ENCODE measurements at regions not wholly inside any gene's neighbourhood (a gene's known extent, or its start where the extent isn't known, plus 50 kb on each side); places are given as distances from the start of the nearest gene placed in this dataset.

DNA sequence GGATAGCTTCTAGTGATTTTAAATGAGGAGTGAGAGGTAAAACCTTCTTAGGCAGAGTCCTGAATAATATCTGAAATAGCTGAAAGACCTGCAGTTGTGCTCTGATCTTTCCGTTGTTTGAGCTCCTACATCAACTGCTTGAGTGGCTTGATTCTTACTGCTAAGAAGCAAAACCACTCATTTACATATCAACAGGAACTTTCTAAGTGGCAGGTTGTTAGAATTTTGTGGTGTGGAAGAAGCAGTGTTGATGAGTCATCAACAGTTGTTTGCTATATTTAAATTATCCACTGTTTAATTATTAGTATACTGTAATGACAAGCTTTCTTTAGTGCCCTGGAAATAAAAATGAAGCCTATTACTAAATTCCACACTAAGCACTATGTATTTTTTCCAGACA, 689.5 kb downstream of the DNAJB9 start:
- no peak for DNase-seq (ENCODE audit: low read depth in 4 of 4, low spot score in 2 of 4)

GRCh38 chr7:109261781-109262180, 692.1 kb downstream of the DNAJB9 start:
- no peak for DNase-seq (ENCODE audit: low read depth in 4 of 4, low spot score in 2 of 4)

- DNase-seq (ENCODE audit: low read depth in 4 of 4, low spot score in 2 of 4), result no peak
Measured at GRCh38 chr7:109266610-109267009, 696.9 kb downstream of the DNAJB9 start.

DNA sequence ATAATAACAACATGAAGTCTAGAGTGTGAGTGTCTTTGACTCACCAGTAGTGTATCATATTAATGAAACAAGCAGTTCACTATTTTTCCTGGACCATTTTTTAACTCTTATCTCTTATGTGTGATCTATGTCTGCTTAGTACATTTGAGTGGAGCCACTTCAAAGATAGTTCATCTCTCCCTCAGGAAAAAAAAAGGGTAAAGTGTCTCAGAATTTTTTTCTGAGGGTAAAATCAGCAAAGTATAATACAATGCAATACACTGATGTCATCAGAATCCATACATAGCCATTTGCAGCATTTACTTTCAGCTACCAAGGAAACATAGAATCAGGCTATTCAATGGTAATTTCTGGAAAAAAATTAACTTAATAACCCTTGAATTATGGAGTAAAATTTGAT, 706.7 kb downstream of the DNAJB9 start:
- DNase-seq (ENCODE audit: low read depth in 4 of 4, low spot score in 2 of 4), result no peak

DNA sequence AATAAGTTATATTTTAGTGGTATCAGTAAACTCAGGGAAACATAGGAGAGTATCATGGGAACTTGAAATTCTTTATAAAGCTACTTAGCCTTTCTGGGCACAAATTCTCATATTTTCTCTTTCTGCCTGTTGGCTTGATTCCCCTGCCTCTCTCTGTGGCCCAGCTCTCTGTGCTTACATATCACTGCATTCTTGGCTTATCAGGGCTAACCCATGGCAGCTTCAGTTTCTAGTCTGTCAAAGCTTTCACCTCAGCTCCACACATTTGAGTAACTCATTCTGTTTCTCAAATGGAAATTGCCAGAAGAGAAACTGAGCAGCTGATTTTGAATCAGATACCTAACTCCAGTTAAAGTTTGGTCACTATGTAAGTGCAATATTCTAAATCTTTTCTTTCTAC, 713.1 kb downstream of the DNAJB9 start:
- DNase-seq (ENCODE audit: low read depth in 4 of 4, low spot score in 2 of 4), result no peak

GRCh38 chr7:109284943-109285342, 715.3 kb downstream of the DNAJB9 start:
- no peak for DNase-seq (ENCODE audit: low read depth in 4 of 4, low spot score in 2 of 4)

DNA sequence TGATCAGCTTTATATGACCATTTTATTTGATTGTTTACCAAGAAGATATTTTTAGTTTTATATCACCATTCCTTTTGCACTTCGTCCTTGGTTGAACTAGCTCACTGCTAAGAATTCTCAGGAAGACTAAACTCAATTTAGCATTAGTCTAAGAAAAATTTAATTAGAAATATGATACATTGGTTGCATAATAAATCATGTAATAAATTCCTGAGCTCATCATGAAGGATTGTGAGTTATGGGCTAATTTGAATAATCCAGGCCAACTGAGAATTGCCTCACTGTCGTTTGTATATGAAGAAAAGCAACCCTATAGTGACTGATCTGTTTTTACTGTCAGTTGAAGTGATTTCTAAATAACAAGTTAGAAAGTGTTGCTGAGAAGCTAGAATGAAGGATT, 725.5 kb downstream of the DNAJB9 start:
- DNase-seq (ENCODE audit: low read depth in 4 of 4, low spot score in 2 of 4), result no peak

DNA sequence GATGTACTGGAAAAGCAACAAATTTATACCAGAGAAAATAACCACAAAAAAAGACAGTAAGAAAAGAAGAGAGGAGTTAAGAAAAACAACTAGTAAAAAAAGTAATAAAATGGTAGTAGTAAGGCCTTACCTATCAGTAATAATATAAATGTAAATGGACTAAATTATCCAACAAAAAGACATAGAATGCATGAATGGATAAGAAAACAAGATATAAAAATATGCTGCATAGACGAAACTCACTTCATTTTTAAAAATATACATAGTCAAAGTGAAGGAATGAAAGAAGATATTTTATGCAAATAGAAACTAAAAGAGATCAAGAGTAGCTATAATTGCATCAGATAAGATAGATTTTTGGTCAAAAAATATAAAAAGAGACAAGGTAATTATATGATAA, 739.1 kb downstream of the DNAJB9 start:
- DNase-seq (ENCODE audit: low read depth in 4 of 4, low spot score in 2 of 4), result no peak

- DNase-seq (ENCODE audit: low read depth in 4 of 4, low spot score in 2 of 4), result no peak
Measured at GRCh38 chr7:109309790-109310189, 740.1 kb downstream of the DNAJB9 start.

DNA sequence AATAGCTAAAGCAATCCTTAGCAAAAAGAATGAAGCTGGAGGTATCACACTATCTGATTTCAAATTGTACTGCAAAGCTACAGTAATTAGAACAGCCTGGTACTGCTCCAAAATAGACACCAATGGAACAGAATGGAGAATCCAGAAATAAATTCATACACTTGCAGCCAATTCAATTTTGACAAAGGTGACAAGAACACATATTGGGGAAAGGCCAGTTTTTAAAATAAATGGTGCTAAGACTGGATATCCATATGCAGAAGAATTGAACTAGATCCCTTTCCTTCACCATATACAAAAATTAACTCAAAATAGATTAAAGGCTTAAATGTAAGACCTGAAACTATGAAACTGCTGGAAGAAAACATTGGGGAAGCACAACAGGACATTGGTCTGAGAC, 748.5 kb downstream of the DNAJB9 start:
- no peak for DNase-seq (ENCODE audit: low read depth in 4 of 4, low spot score in 2 of 4)

- no peak for DNase-seq (ENCODE audit: low read depth in 4 of 4, low spot score in 2 of 4)
Measured at GRCh38 chr7:109322833-109323232, 753.2 kb downstream of the DNAJB9 start.

DNA sequence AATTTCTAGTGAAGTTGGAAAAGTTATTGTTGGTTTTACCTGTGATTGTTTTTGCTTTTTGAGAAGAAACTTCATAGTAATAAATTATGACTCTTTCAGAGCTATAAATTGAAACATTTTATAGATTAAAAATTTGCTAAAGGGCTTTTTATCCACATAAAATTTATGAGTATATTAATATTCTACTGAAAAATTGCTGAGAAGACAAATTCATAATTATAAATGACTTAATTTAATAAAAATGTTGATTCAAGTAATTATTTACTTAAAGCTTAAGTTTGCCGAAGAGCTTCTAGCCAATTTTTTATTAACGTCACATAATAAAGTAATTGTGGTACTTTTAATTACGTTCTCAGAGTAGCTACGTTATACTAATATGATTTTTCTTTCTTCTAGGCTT, 761.7 kb downstream of the DNAJB9 start:
- DNase-seq (ENCODE audit: low read depth in 4 of 4, low spot score in 2 of 4), result no peak

DNA sequence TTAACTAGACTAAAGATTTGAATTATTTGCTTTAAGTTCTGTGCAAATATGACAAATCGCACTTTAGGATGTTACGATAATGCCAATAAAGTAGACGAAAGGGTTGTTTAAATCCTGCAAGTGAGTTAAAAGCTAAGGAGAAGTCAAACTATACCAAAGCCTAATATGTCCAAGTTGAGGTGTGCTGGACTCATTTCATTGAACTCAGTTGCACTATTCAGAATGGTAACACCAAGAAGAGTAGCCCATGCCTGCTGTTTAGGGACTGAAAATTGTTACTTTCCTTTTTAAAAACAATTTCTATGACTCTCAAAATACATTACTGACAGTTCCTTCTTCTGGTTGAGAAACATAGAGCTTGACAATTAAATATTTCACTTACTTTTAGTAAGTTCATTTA, 766.3 kb downstream of the DNAJB9 start:
- no peak for DNase-seq (ENCODE audit: low read depth in 4 of 4, low spot score in 2 of 4)

GRCh38 chr7:109336531-109336930, 766.9 kb downstream of the DNAJB9 start:
- no peak for DNase-seq (ENCODE audit: low read depth in 4 of 4, low spot score in 2 of 4)

DNA sequence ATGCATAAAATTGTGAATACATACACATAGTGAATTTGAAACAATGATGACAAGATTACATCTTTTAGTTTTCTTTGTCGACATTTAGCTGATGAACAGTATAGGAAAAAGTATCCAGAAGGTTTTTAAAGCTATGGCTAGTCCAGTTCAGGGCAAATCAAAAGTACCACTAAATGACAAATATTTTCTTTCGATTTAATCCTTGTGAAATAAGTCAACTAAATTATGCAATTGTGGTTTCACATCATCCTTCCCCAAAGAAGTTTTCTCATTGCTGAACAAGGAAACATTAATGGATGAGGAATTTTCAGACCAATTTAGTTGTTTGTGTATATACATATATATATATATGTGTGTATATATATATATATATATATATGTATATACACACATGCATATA, 774.0 kb downstream of the DNAJB9 start:
- DNase-seq (ENCODE audit: low read depth in 4 of 4, low spot score in 2 of 4), result no peak

DNA sequence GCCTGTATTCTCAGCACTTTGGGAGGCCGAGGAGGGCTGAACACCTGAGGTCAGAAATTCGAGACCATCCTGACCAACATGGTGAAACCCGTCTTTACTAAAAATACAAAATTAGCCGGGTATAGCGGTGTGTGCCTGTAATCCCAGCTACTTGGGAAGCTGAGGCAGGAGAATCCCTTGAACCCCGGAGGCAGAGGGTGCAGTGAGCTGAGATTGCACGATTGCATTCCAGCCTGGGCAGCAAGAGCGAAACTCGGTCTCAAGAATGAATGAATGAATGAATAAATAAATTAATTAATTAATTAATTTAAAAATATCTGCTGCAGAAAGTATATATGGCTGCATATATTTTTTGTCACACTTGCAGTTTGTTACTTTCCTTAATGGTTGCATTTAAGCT, 781.8 kb downstream of the DNAJB9 start:
- no peak for DNase-seq (ENCODE audit: low read depth in 4 of 4, low spot score in 2 of 4)

DNA sequence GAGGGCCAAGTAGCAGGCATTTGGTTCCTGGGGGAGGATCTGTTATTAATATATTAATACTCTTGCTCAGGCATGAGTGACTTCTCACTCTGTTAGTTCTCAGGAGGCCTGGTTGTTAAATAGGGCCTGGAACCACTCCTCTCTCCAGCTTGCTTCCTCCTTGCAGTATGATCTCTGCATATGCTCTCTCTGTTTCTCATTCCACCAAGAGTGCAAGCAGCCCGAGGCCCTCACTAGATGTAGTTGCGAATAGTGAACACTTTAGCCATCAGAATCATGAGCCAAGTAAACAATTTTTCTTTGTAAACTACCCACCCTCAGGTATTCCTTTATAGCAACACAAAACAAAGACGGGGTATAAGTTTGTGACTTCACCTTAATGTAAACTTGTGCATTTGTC, 784.3 kb downstream of the DNAJB9 start:
- no peak for DNase-seq (ENCODE audit: low read depth in 4 of 4, low spot score in 2 of 4)

GRCh38 chr7:109354552-109354951, 784.9 kb downstream of the DNAJB9 start:
- DNase-seq (ENCODE audit: low read depth in 4 of 4, low spot score in 2 of 4), result no peak

- no peak for DNase-seq (ENCODE audit: low read depth in 4 of 4, low spot score in 2 of 4)
Measured at GRCh38 chr7:109375823-109376222, 806.1 kb downstream of the DNAJB9 start.

DNA sequence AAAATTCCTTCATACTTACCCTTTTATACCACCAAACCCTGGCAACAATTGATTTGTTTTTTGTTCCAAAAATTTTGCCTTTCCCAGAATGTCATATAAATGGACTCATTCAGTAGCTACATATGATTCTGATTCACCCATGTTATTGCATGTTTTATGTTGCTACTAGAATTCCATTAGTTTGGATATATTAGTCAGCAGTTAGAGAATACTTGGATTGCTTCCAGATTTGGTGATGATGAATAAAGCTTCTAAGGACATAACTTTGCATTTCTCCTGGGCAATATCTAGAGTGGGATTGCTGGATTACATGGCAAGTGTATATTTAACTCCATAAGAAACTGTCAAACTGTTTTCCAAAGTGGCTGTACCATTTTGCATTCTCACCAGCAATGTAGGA, 806.9 kb downstream of the DNAJB9 start:
- no peak for DNase-seq (ENCODE audit: low read depth in 4 of 4, low spot score in 2 of 4)

GRCh38 chr7:109377076-109377884, 807.6 kb downstream of the DNAJB9 start:
- DNase-seq (ENCODE audit: low read depth in 4 of 4, low spot score in 2 of 4), result no peak

GRCh38 chr7:109386959-109387358, 817.3 kb downstream of the DNAJB9 start:
- no peak for DNase-seq (ENCODE audit: low read depth in 4 of 4, low spot score in 2 of 4)

DNA sequence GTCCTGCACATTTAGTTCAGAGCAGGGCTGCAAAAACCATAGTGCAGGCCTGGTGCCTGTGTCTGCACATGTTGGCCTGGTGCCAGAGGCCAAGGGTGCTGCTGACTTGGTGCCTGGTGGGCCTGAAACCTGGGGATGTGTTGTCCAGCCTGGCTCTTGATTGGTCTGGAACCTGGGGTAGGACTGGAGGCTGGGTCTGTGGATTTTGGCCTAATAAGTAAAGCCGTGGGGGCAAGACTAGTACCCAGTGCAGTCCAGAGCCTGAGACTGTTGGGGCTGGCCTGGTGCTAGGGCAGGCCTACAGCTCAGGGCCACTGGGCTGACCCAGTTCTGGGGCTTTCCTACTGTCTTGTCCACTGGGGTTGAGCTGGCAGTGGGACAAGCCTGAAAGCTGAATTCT, 817.9 kb downstream of the DNAJB9 start:
- no peak for DNase-seq (ENCODE audit: low read depth in 4 of 4, low spot score in 2 of 4)
